Osteocyte (in vitro differentiated cells): ENCODE measurements at regions not wholly inside any gene's neighbourhood (a gene's known extent, or its start where the extent isn't known, plus 50 kb on each side); places are given as distances from the start of the nearest gene placed in this dataset.

Experiments used
- DNase-seq: peaks from one replicate; pipeline ENCODE4 v3.0.0; 2021; ENCODE audit warnings: mixed read lengths; ENCODE audit not compliant: unreplicated experiment; ENCODE audit errors: extremely low spot score
- H3K27ac Mint-ChIP-seq: one replicate; pipeline ENCODE4 v1.8.0; 2021; ENCODE audit warnings: mild to moderate bottlenecking, mixed read lengths; ENCODE audit not compliant: unreplicated experiment
- H3K27me3 Mint-ChIP-seq: one replicate; pipeline ENCODE4 v1.8.0; 2021; ENCODE audit warnings: mixed read lengths; ENCODE audit not compliant: unreplicated experiment
- H3K36me3 Mint-ChIP-seq: one replicate; pipeline ENCODE4 v1.8.0; 2021; ENCODE audit warnings: mixed read lengths; ENCODE audit not compliant: unreplicated experiment
- H3K4me1 Mint-ChIP-seq: one replicate; pipeline ENCODE4 v1.8.0; 2021; ENCODE audit warnings: mixed read lengths; ENCODE audit not compliant: unreplicated experiment
- H3K4me3 Mint-ChIP-seq: one replicate; pipeline ENCODE4 v1.8.0; 2021; ENCODE audit warnings: mild to moderate bottlenecking, moderate library complexity, mixed read lengths; ENCODE audit not compliant: unreplicated experiment
- H3K9me3 Mint-ChIP-seq: one replicate; pipeline ENCODE4 v1.8.0; 2021; ENCODE audit warnings: mixed read lengths; ENCODE audit not compliant: unreplicated experiment
- CTCF ChIP-seq: fragments of 200-600 bp; sonication (generic); IDR thresholded peaks from 2 replicates; pipeline ENCODE4 v1.5.0; 2021; ENCODE audit warnings: antibody characterized with exemption, mild to moderate bottlenecking, moderate library complexity

GRCh38 chrX:39837688-39838087 lies 260.1 kb downstream of the BCOR start:
- TF ChIP-seq CTCF: no peak
- Mint-ChIP-seq H3K9me3 (no peaks in the 10 kb centered on the region), H3K27ac (no peak overlapping the region), H3K36me3 (no peaks in the 10 kb centered on the region), H3K27me3 (no peaks in the 10 kb centered on the region), H3K4me3 (no peak overlapping the region), H3K4me1 (no peaks in the 10 kb centered on the region)
- no peak for DNase-seq

- H3K9me3 Mint-ChIP-seq: no peaks in the 10 kb centered on the region
- TF ChIP-seq CTCF: no peak
- H3K4me1 Mint-ChIP-seq: peaks cover 2% of the 10 kb centered on the region
- H3K27ac Mint-ChIP-seq: no peak overlapping the region
- DNase-seq: no peak
- no peaks in the 10 kb centered on the region for H3K36me3 Mint-ChIP-seq
- H3K27me3 Mint-ChIP-seq: no peaks in the 10 kb centered on the region
- H3K4me3 Mint-ChIP-seq: no peak overlapping the region
These were observed 258.4 kb downstream of the BCOR start for GRCh38 chrX:39839371-39839770.

- H3K27me3 Mint-ChIP-seq: no peaks in the 10 kb centered on the region
- H3K4me1 Mint-ChIP-seq: peaks cover 2% of the 10 kb centered on the region
- TF ChIP-seq CTCF: no peak
- no peak overlapping the region for H3K4me3 Mint-ChIP-seq
- no peak overlapping the region for H3K27ac Mint-ChIP-seq
- H3K9me3 Mint-ChIP-seq: no peaks in the 10 kb centered on the region
- no peaks in the 10 kb centered on the region for H3K36me3 Mint-ChIP-seq
- DNase-seq: no peak
These were observed 257.6 kb downstream of the BCOR start for GRCh38 chrX:39840133-39840532.

GRCh38 chrX:39840581-39841093 lies 257.1 kb downstream of the BCOR start:
- no peak for TF ChIP-seq CTCF
- DNase-seq: no peak
- H3K36me3 Mint-ChIP-seq: no peaks in the 10 kb centered on the region
- H3K9me3 Mint-ChIP-seq: no peaks in the 10 kb centered on the region
- H3K4me1 Mint-ChIP-seq: peaks cover 2% of the 10 kb centered on the region
- no peak overlapping the region for H3K4me3 Mint-ChIP-seq
- H3K27ac Mint-ChIP-seq: no peak overlapping the region
- H3K27me3 Mint-ChIP-seq: no peaks in the 10 kb centered on the region

- H3K4me3 Mint-ChIP-seq: no peak overlapping the region
- H3K27me3 Mint-ChIP-seq: no peaks in the 10 kb centered on the region
- no peaks in the 10 kb centered on the region for H3K36me3 Mint-ChIP-seq
- peaks cover 2% of the 10 kb centered on the region for H3K4me1 Mint-ChIP-seq
- H3K9me3 Mint-ChIP-seq: no peaks in the 10 kb centered on the region
- no peak for DNase-seq
- no peak overlapping the region for H3K27ac Mint-ChIP-seq
- TF ChIP-seq CTCF: no peak
These were observed 256.2 kb downstream of the BCOR start for GRCh38 chrX:39841604-39842003.
